GM23338 (cell line): ENCODE measurements at regions not wholly inside any gene's neighbourhood (a gene's known extent, or its start where the extent isn't known, plus 50 kb on each side); places are given as distances from the start of the nearest gene placed in this dataset.

Source experiments
- CTCF ChIP-seq, 2 experiments: fragments of 200-600 bp in 1 of 2; sonication (generic) in 1 of 2; conservative IDR thresholded peaks; 2 replicates each; pipeline versions ENCODE4 v1.5.1 to v1.6.1; 2016 to 2017; ENCODE audit warnings: antibody characterized with exemption in 2 of 2, low read depth in 2 of 2, mild to moderate bottlenecking in 2 of 2, moderate library complexity in 1 of 2
- EZH2 ChIP-seq: fragments of 200-600 bp; sonication (generic); IDR thresholded peaks from one replicate; pipeline ENCODE4 v1.8.0; 2017; ENCODE audit warnings: antibody characterized with exemption, mild to moderate bottlenecking, low read depth; ENCODE audit not compliant: unreplicated experiment
- POLR2AphosphoS5 ChIP-seq: IDR thresholded peaks from 2 replicates; pipeline ENCODE4 v1.6.1; 2016; ENCODE audit warnings: antibody characterized with exemption, low read depth
- REST ChIP-seq: IDR thresholded peaks from one replicate; pipeline ENCODE4 v1.6.1; 2018; ENCODE audit warnings: antibody characterized with exemption; ENCODE audit not compliant: unreplicated experiment

DNA sequence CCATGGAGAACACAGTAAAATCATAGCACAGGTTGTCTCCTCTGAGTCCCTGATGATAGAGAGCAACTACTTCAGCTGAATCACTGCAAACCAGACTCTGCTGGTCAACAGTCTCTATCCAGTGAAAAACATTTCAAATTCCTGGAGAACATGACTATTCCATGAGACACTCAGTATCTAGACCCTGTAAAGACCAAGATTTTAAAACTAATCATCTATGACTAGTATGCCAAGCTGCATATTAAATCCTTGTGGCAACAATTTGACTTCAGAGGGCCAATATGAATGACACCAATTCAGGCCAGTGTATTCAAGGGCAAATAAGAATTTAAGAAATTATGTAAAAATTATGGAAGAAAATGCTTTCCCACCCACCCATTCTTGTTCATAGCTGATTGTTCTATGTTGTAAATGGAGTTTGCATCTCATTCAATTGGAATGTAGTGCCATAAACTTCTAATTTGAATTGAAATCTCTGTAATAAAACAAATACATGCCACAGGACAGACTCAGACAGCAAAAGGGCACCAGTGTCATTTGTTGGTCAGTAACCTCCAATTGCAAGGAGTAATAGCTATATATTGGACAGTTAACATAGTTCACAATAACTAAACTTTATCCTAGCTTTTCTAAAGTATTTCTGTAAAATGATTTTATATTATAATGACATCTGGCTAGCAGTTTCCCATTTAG is 80.1 kb upstream of the LPAR1 start:
- TF ChIP-seq EZH2, result no peak
- no peak for TF ChIP-seq POLR2AphosphoS5
- TF ChIP-seq CTCF (conservative IDR thresholded peaks at IDR 0.05; ENCODE audit: low read depth in 2 of 2), result no peak
- no peak for TF ChIP-seq REST
